Upper lobe of right lung (tissue), 1 donor: ENCODE measurements at regions not wholly inside any gene's neighbourhood (a gene's known extent, or its start where the extent isn't known, plus 50 kb on each side); places are given as distances from the start of the nearest gene placed in this dataset.

Experiments used
- ATAC-seq: fragments of 200-7000 bp; cut with Tn5 transposase; one replicate; pipeline ENCODE4 v1.9.1; 2020; ENCODE audit warnings: mild to moderate bottlenecking, moderate library complexity
- DNase-seq: peaks from one replicate; pipeline ENCODE4 v3.0.0-alpha.2; 2020
- H3K27ac ChIP-seq: fragments of 200-600 bp; one replicate; pipeline ENCODE4 v1.8.0; 2022
- H3K27me3 ChIP-seq: fragments of 200-600 bp; one replicate; pipeline ENCODE4 v1.8.0; 2022; ENCODE audit warnings: mild to moderate bottlenecking
- H3K36me3 ChIP-seq: fragments of 200-600 bp; one replicate; pipeline ENCODE4 v1.8.0; 2022
- H3K4me1 ChIP-seq: fragments of 200-600 bp; one replicate; pipeline ENCODE4 v1.8.0; 2022
- H3K4me3 ChIP-seq: fragments of 200-600 bp; one replicate; pipeline ENCODE4 v1.8.0; 2022; ENCODE audit warnings: mild to moderate bottlenecking
- H3K9me3 ChIP-seq: fragments of 200-600 bp; one replicate; pipeline ENCODE4 v1.8.0; 2022
- intact Hi-C: fragments of 100-400 bp; cut with DNase I; formaldehyde crosslinking; loops from one replicate; pipeline ENCODE4 v1.11.0; 2022
- TF ChIP-seq, protein P1 (sequence below): fragments of 200-600 bp; IDR thresholded peaks from one replicate; pipeline ENCODE4 v1.8.0; 2022; ENCODE audit warnings: antibody characterized with exemption
- donor health status: DM: no; HTN: yes; CAD: no; lungs with severe emphysema.

DNA sequence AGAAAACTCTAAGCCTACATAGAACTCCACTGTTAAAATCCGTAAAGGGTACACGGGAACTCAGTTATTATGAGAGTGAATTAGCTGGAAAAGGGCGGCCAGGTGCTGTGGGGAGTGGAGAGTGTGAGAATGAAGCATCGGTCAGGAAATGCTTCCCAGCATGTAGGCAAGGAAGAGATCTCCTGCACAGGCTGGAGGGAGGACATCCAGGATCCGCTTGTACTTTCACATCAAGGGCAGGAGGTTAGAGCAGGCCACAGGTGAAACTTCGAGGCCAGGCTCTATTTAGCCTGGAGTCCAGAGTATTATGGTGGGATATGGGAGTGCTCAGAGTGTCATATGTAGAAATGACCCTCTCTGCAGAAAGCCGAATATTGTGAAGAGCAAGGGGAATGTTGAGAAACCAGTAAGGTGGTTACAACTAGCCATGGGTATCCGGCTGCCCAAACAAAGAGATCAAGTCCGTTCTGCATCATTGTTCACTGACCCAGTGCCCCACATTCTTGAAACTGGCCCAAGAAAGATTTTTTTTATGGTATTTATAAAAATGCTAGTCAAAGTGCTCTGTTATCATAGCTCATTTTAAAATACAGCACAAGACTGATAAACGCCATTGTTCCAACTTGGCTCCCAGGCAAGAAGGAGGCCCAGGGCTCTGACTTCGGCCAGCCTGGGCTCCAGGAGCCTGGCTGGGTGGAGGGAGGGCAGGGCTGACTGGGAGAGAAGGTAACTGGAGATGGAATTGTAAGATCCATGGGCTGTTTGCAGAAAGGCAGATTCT is 79.4 kb upstream of the HIF1A start:
- Histone ChIP-seq H3K4me3 (no peak overlapping the region), H3K9me3 (no peaks in the 10 kb centered on the region), H3K27me3 (no peaks in the 10 kb centered on the region), H3K4me1 (no peaks in the 10 kb centered on the region), H3K36me3 (no peaks in the 10 kb centered on the region), H3K27ac (no peak overlapping the region)
- ATAC-seq (no peak), DNase-seq (no peak)
- TF ChIP-seq, protein P1, sequence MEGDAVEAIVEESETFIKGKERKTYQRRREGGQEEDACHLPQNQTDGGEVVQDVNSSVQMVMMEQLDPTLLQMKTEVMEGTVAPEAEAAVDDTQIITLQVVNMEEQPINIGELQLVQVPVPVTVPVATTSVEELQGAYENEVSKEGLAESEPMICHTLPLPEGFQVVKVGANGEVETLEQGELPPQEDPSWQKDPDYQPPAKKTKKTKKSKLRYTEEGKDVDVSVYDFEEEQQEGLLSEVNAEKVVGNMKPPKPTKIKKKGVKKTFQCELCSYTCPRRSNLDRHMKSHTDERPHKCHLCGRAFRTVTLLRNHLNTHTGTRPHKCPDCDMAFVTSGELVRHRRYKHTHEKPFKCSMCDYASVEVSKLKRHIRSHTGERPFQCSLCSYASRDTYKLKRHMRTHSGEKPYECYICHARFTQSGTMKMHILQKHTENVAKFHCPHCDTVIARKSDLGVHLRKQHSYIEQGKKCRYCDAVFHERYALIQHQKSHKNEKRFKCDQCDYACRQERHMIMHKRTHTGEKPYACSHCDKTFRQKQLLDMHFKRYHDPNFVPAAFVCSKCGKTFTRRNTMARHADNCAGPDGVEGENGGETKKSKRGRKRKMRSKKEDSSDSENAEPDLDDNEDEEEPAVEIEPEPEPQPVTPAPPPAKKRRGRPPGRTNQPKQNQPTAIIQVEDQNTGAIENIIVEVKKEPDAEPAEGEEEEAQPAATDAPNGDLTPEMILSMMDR, result no peak
- intact Hi-C loops, result no loop called here

DNA sequence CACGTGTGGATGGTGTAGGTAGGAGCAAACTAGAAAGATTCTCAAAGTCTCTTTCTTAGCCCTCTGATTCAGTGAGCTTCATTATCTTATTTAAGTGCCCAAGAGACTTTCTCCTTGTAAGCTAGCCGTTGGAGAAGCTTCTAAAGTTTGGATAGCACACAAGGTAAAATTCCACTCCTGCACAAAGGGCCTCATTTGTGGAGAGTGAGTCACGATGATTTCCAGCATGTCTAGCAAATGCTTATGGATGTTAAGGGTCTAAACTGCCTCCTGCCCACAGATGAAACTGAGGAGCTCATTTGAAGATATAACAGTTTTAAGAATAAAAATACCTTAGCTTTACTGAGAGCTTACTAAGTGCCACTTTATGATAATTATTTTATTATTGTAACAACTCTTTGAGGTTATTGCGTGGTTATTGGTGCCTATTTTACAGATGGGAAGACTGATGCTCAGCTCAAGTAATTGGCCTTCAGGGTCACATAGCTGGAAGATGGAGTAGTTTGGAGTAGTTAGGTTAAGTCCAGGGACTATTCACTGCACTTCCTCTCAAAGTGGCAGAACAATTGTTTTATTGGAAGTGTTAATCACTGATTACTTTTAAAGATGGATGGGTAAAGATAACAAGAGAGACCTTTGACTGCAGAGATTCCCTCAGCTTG is 78.7 kb upstream of the HIF1A start:
- no peaks in the 10 kb centered on the region for H3K4me1 ChIP-seq
- ATAC-seq, result no peak
- TF ChIP-seq, protein P1, result no peak
- intact Hi-C loops, result no loop called here
- no peaks in the 10 kb centered on the region for H3K9me3 ChIP-seq
- no peak overlapping the region for H3K27ac ChIP-seq
- no peak for DNase-seq
- no peaks in the 10 kb centered on the region for H3K36me3 ChIP-seq
- no peak overlapping the region for H3K4me3 ChIP-seq
- H3K27me3 ChIP-seq, result no peaks in the 10 kb centered on the region

DNA sequence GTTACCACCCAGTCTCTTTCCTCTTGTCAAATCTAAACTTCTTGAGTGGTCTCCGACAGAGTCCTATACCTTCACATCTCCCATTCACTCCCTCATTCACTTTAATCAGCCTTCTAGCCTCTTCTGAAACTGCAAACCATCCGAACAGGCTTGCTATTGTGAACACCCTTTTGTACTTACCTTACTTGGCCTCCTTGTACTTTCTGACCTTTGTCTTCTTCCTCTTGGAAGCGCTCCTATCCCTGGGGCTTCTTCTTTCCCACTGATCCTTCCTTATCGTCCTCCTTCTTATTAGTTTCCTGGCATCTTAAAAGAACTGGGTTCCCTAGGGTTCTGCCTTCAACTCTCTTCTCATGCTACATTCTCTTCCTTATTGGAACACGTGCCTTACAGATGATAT is 76.9 kb upstream of the HIF1A start:
- no peak for ATAC-seq

DNA sequence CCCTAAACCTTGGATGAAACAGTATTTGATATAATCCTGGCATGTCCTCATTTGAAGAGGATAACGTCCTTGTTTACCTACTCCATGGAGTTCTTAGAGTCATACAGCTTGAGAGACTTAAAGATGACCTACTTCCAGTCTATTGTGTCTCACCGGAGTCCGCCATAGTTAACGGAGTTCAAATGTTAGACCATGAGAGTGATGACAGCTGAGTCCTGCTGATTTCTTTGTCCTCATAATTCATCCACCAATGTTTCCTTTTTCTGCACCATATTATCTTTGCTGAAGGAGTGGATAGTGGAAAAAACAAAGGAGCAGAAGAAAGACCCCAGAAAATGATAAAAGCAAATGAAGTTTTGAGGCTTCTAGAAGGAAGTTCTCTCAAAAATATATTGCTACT is 75.8 kb upstream of the HIF1A start:
- Histone ChIP-seq H3K36me3 (no peaks in the 10 kb centered on the region), H3K4me1 (no peaks in the 10 kb centered on the region), H3K27ac (no peak overlapping the region), H3K27me3 (no peaks in the 10 kb centered on the region), H3K9me3 (no peaks in the 10 kb centered on the region), H3K4me3 (no peak overlapping the region)
- intact Hi-C loops, result no loop called here
- DNase-seq, result no peak
- no peak for ATAC-seq
- TF ChIP-seq, protein P1, result no peak

More for the DNA sequence above, 76.9 kb upstream of the HIF1A start:
- intact Hi-C loops, result no loop called here
- Histone ChIP-seq H3K27me3 (no peaks in the 10 kb centered on the region), H3K4me1 (no peaks in the 10 kb centered on the region), H3K27ac (no peak overlapping the region), H3K4me3 (no peak overlapping the region), H3K9me3 (no peaks in the 10 kb centered on the region), H3K36me3 (no peaks in the 10 kb centered on the region)
- DNase-seq, result no peak
- TF ChIP-seq, protein P1, result no peak

DNA sequence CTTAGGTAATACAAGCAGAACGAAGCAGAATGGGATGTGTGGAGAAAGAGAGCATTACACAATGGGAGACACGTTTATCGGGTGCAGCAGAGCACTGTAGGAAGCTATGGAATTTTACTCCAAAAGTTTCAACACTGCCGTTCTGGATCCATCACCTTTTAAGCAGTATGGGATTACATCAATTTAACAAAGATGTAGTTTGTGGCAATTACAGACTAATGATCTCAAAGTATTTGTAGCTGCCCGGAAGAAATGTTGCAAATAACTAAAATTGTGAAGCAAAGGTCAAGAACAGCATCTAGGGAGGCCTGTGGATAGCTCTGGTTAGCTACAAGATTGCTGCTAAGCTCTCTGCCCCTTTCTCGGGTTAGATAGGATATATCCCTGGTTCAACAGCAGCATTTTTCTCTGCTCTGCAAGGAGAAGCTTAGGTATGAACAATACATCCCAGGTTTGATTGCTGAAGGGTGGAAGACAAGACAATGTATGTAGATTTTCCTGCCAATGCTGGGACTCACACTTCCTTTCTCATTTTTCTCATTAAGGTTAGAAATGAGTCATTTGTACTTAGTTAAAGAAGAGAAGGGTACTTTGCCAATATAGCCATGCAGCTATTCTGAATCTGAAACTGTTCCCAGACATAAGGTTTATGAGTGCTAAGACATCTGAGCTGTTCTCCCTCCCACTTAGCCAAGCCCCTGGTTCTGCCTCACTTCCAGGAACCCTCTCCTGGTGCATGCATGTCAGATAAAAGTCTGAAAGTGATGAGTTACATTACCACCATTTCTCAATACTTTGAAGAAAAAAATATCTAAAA is 75.0 kb upstream of the HIF1A start:
- Histone ChIP-seq H3K27ac (no peak overlapping the region), H3K4me3 (no peak overlapping the region), H3K4me1 (no peaks in the 10 kb centered on the region), H3K36me3 (no peaks in the 10 kb centered on the region), H3K27me3 (no peaks in the 10 kb centered on the region), H3K9me3 (no peaks in the 10 kb centered on the region)
- ATAC-seq (no peak), DNase-seq (no peak)
- TF ChIP-seq, protein P1, result no peak
- intact Hi-C loops, result no loop called here
